Gastrocnemius medialis (tissue), 4 donors: ENCODE measurements at regions not wholly inside any gene's neighbourhood (a gene's known extent, or its start where the extent isn't known, plus 50 kb on each side); places are given as distances from the start of the nearest gene placed in this dataset.

Source experiments
- ATAC-seq, 2 donors: fragments of 150-250 bp; one replicate each; pipeline ENCODE4 v1.9.1; 2016
- DNase-seq, 2 donors: peaks; one replicate each; pipeline ENCODE4 v3.0.0-alpha.2; 2019
- H3K27ac ChIP-seq, 4 donors: fragments of 200-600 bp; sonication (generic); 1 replicate in 1 of 4; 2 replicates in 3 of 4; pipeline ENCODE4 v1.5.1; 2016 to 2018; ENCODE audit warnings: mild to moderate bottlenecking in 2 of 4, moderate library complexity in 1 of 4
- H3K27me3 ChIP-seq, 3 donors: fragments of 200-600 bp; sonication (generic) in 2 of 3; 1 replicate in 1 of 3; 2 replicates in 2 of 3; pipeline versions ENCODE4 v1.5.1 to v1.6.0; 2016 to 2019; ENCODE audit warnings: mild to moderate bottlenecking in 1 of 3, moderate library complexity in 1 of 3
- H3K36me3 ChIP-seq, 2 donors: fragments of 200-600 bp; sonication (generic) in 1 of 2; one replicate each; pipeline ENCODE4 v1.5.1; 2017 to 2018
- H3K4me1 ChIP-seq, 2 donors: fragments of 200-600 bp; sonication (generic) in 1 of 2; one replicate each; pipeline ENCODE4 v1.5.1; 2016 to 2017; ENCODE audit warnings: mild to moderate bottlenecking in 2 of 2
- H3K4me3 ChIP-seq, 4 donors: fragments of 200-600 bp; sonication (generic) in 3 of 4; 1 replicate in 1 of 4; 2 replicates in 3 of 4; pipeline ENCODE4 v1.5.1; 2016 to 2019; ENCODE audit warnings: mild to moderate bottlenecking in 2 of 4
- H3K9me3 ChIP-seq, 3 donors: fragments of 200-600 bp; sonication (generic) in 2 of 3; 1 replicate in 1 of 3; 2 replicates in 2 of 3; pipeline ENCODE4 v1.5.1; 2016 to 2019
- POLR2A ChIP-seq, 2 donors: fragments of 450-650 bp; IDR thresholded peaks; one replicate each; pipeline ENCODE4 v1.6.1; 2017; ENCODE audit warnings: antibody characterized with exemption in 2 of 2, mild to moderate bottlenecking in 2 of 2, moderate library complexity in 2 of 2
- in situ Hi-C, 4 donors: fragments of 200-750 bp; cut with MboI; loops; one replicate each; pipeline versions ENCODE4 v1.15.0 to v1.8.0; 2017; ENCODE audit warnings: low sequenced_read_pairs in 4 of 4
- intact Hi-C: fragments of 100-400 bp; cut with DNase I; formaldehyde crosslinking; loops from one replicate; pipeline ENCODE4 v1.15.1; 2023; ENCODE audit warnings: low total_unique reads
- TF ChIP-seq, protein P1 (sequence below), 5 experiments: fragments of 450-650 bp in 3 of 5; fragments of 200-600 bp in 2 of 5; sonication (generic) in 2 of 5; IDR thresholded peaks in 4 of 5; conservative IDR thresholded peaks in 1 of 5; 1 replicate in 4 of 5; 2 replicates in 1 of 5; pipeline ENCODE4 v1.5.1; 2016 to 2019; ENCODE audit warnings: antibody characterized with exemption in 5 of 5, mild to moderate bottlenecking in 3 of 5, moderate library complexity in 3 of 5

- Histone ChIP-seq H3K4me1 (peaks cover 10 to 13% of the 10 kb centered on the region in 2 donors), H3K9me3 (no peaks in the 10 kb centered on the region), H3K27me3 (no peaks in the 10 kb centered on the region), H3K27ac (no peak overlapping the region), H3K36me3 (no peaks in the 10 kb centered on the region), H3K4me3 (no peak overlapping the region)
- ATAC-seq: no peak
- in situ Hi-C loops: no loop called here
- no peak for DNase-seq
- TF ChIP-seq, protein P1, sequence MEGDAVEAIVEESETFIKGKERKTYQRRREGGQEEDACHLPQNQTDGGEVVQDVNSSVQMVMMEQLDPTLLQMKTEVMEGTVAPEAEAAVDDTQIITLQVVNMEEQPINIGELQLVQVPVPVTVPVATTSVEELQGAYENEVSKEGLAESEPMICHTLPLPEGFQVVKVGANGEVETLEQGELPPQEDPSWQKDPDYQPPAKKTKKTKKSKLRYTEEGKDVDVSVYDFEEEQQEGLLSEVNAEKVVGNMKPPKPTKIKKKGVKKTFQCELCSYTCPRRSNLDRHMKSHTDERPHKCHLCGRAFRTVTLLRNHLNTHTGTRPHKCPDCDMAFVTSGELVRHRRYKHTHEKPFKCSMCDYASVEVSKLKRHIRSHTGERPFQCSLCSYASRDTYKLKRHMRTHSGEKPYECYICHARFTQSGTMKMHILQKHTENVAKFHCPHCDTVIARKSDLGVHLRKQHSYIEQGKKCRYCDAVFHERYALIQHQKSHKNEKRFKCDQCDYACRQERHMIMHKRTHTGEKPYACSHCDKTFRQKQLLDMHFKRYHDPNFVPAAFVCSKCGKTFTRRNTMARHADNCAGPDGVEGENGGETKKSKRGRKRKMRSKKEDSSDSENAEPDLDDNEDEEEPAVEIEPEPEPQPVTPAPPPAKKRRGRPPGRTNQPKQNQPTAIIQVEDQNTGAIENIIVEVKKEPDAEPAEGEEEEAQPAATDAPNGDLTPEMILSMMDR (IDR thresholded peaks at IDR 0.05 in 4 of 5, conservative IDR thresholded peaks at IDR 0.05 in 1 of 5): no peak
- TF ChIP-seq POLR2A (IDR thresholded peaks at IDR 0.05): no peak
- intact Hi-C loops: no loop called here
These were observed 62.7 kb upstream of the AMPD3 start for GRCh38 chr11:10392095-10393079.

DNA sequence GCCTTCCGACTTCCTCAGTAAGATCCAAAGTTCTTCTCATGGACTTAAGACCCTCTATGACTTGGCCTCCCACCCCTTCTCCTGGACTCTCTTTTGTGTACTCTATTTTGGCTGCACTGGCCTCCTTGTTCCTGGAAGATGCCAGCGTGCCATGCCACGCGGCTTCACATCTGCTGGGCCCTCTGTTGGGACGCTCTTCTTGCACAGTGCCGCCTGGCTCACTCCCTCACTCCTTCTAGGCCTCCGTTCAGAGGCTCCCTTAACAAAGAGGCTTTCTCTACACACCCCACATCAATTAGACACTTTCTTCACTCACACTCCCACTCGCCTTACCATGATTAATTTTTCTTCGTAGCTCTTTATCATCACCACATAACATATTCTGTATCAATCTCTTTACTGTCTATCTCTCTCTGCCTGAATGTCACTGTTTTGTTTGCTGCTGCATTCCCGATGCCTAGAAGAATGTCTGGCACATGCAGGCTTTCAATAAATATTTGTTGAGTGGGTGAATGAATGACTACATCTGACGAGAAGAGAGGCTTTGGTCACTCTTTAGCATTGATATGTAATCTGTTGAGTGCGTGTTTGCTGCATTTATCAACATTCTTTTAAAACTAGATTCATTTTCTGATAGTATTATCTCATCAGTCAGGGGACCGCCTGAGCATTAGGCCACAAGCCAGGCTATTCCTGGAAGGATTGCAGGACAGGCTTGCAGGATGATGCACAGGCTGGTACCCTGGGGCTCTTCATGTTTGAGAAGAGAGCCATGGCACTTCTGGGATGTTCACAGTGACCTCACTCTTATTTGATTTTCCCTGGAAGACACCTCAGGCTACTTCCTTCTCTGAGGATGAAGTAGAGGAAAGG is 60.6 kb upstream of the AMPD3 start:
- TF ChIP-seq POLR2A (IDR thresholded peaks at IDR 0.05): no peak
- TF ChIP-seq, protein P1 (IDR thresholded peaks at IDR 0.05 in 4 of 5, conservative IDR thresholded peaks at IDR 0.05 in 1 of 5): no peak
- H3K27me3 ChIP-seq: no peaks in the 10 kb centered on the region
- H3K9me3 ChIP-seq: no peaks in the 10 kb centered on the region
- H3K36me3 ChIP-seq: no peaks in the 10 kb centered on the region
- in situ Hi-C loops: no loop called here
- ATAC-seq (no peak), DNase-seq (no peak)
- intact Hi-C loops: no loop called here
- H3K4me3 ChIP-seq: no peak overlapping the region
- no peaks in the 10 kb centered on the region for H3K4me1 ChIP-seq
- H3K27ac ChIP-seq: no peak overlapping the region

DNA sequence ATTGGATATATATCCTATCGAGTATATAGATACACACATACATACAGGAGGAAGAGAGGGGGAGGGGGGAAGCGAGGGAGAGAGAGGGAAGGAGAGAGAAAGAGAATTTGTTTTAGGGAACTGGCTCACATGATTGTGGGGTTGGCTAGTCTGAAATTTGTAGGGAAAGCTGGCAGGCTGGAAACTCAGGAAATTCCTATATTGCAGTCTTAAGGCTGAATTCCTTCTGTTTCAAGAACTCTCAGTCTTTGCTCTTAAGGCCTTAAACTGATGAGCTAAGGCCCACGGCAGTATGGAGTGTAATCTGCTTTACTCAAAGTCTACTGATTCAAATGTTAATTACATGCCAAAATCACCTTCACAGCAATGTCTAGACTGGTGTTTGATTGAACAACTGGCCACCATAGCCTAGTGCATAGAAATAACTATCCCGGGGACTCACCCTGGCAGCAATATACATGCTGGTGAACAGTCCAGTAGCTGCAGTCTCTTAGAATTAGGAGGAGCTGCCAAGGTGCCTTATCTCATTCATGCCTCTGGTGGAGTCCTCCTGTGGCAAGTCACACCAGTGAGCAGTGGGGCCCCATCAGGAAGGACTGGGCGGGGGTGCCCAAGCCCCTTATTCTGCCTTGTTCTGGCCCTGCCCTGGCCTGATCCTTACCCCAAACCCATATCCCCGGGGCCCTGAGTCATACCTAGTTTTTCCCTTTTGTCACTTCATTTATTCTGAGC is 59.7 kb upstream of the AMPD3 start:
- TF ChIP-seq POLR2A (IDR thresholded peaks at IDR 0.05): no peak
- TF ChIP-seq, protein P1 (IDR thresholded peaks at IDR 0.05 in 4 of 5, conservative IDR thresholded peaks at IDR 0.05 in 1 of 5): no peak
- Histone ChIP-seq H3K36me3 (no peaks in the 10 kb centered on the region), H3K27ac (no peak overlapping the region), H3K9me3 (no peaks in the 10 kb centered on the region), H3K4me3 (no peak overlapping the region), H3K27me3 (no peaks in the 10 kb centered on the region), H3K4me1 (no peaks in the 10 kb centered on the region)
- ATAC-seq (no peak), DNase-seq (no peak)
- in situ Hi-C loops (no loop called here), intact Hi-C loops (no loop called here)

DNA sequence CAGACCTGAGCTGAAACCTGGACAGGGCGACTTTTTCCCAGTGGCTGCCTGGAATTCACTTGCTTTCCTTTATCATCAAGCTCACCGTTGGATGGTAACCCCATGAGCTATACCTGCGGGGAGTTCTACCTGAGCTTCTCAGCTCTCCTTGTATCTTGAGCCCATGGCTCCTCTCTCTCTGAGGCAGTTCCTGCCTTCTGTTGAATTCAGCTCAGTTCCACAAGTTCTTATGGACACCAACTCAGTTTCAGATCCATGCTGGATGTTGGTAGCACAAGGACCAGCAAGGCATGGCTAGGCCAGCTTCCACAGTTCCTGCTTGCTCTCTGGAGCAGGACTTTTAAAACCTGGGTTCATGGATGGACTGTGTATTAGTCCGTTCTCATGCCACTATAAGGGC is 58.3 kb upstream of the AMPD3 start:
- ATAC-seq (no peak), DNase-seq (no peak)
- H3K4me1 ChIP-seq: peaks cover 2 to 8% of the 10 kb centered on the region in 2 donors
- no peak overlapping the region for H3K27ac ChIP-seq
- TF ChIP-seq POLR2A (IDR thresholded peaks at IDR 0.05): no peak
- TF ChIP-seq, protein P1 (IDR thresholded peaks at IDR 0.05 in 4 of 5, conservative IDR thresholded peaks at IDR 0.05 in 1 of 5): no peak
- intact Hi-C loops: no loop called here
- no peaks in the 10 kb centered on the region for H3K27me3 ChIP-seq
- no peaks in the 10 kb centered on the region for H3K36me3 ChIP-seq
- H3K9me3 ChIP-seq: no peaks in the 10 kb centered on the region
- no peak overlapping the region for H3K4me3 ChIP-seq
- in situ Hi-C loops: no loop called here
